Fibroblast of pulmonary artery (primary cell): ENCODE measurements at regions not wholly inside any gene's neighbourhood (a gene's known extent, or its start where the extent isn't known, plus 50 kb on each side); places are given as distances from the start of the nearest gene placed in this dataset.

ENCODE experiments used
- DNase-seq: peaks from one replicate; pipeline ENCODE4 v3.0.0-alpha.2; 2010; ENCODE audit warnings: low read depth
- H3K4me3 ChIP-seq: replicated peaks from 2 replicates; pipeline ENCODE4 v1.5.1; 2011; ENCODE audit warnings: low read depth, mild to moderate bottlenecking, control low read depth, low read length, moderate library complexity
- CTCF ChIP-seq: IDR thresholded peaks from 2 replicates; pipeline ENCODE4 v1.5.1; 2011; ENCODE audit warnings: mild to moderate bottlenecking, control low read depth, low read length, inconsistent platforms; ENCODE audit errors: missing control alignments

- TF ChIP-seq CTCF = no peak
- H3K4me3 ChIP-seq = no peak overlapping the region
- DNase-seq = no peak
Observed at GRCh38 chr19:30679153-30679702, 307.0 kb downstream of the ZNF536 start.

- H3K4me3 ChIP-seq = no peak overlapping the region
- TF ChIP-seq CTCF = no peak
- DNase-seq = no peak
Observed at GRCh38 chr19:30678168-30678567, 306.0 kb downstream of the ZNF536 start.

- no peak for TF ChIP-seq CTCF
- no peak overlapping the region for H3K4me3 ChIP-seq
- no peak for DNase-seq
Observed at GRCh38 chr19:30677702-30678101, 305.5 kb downstream of the ZNF536 start.

GRCh38 chr19:30676990-30677679 lies 305.0 kb downstream of the ZNF536 start:
- no peak overlapping the region for H3K4me3 ChIP-seq
- TF ChIP-seq CTCF = no peak
- DNase-seq = no peak

GRCh38 chr19:30675086-30675485 lies 302.9 kb downstream of the ZNF536 start:
- no peak for DNase-seq
- no peak for TF ChIP-seq CTCF

GRCh38 chr19:30674656-30675055 lies 302.5 kb downstream of the ZNF536 start:
- H3K4me3 ChIP-seq = no peak overlapping the region
- no peak for DNase-seq
- no peak for TF ChIP-seq CTCF

More at GRCh38 chr19:30675086-30675485, 302.9 kb downstream of the ZNF536 start:
- no peak overlapping the region for H3K4me3 ChIP-seq

- no peak overlapping the region for H3K4me3 ChIP-seq
- no peak for TF ChIP-seq CTCF
- DNase-seq = no peak
Observed at GRCh38 chr19:30673336-30673735, 301.2 kb downstream of the ZNF536 start.
